ENCODE measurements at regions not wholly inside any gene's neighbourhood (a gene's known extent, or its start where the extent isn't known, plus 50 kb on each side); places are given as distances from the start of the nearest gene placed in this dataset.

GRCh38 chr1:4263699-4264098, 363.6 kb upstream of the C1orf174 start:
- in situ Hi-C loops (cut with MboI; ENCODE audit: low sequenced_read_pairs): no loop called here
- no peak for ATAC-seq (ENCODE audit: low read depth)
- H3K27ac ChIP-seq (ENCODE audit: insufficient read depth, low read length): no peak overlapping the region
- H2AK5ac ChIP-seq (ENCODE audit: low read depth, low read length): no peak overlapping the region
- H4K91ac ChIP-seq (ENCODE audit: insufficient read depth, low read depth, low read length): no peak overlapping the region
- H3K4me3 ChIP-seq (ENCODE audit: insufficient read depth, low read depth, low read length): no peak overlapping the region
- H3K18ac ChIP-seq (ENCODE audit: low read depth, low read length): no peak overlapping the region
- H3K4me1 ChIP-seq (ENCODE audit: control insufficient read depth, insufficient read depth, low read length): no peaks in the 10 kb centered on the region
- intact Hi-C loops (cut with micrococcal nuclease): no loop called here
- H3K4me2 ChIP-seq (ENCODE audit: low read depth, low read length): no peak overlapping the region
- no peaks in the 10 kb centered on the region for H4K20me1 ChIP-seq (ENCODE audit: insufficient read depth, low read length)
- no peak overlapping the region for H3K14ac ChIP-seq (replicated peaks; ENCODE audit: low read depth, low read length)
- H3K9me3 ChIP-seq (ENCODE audit: control insufficient read depth, insufficient read depth, low read length): peaks cover 27% of the 10 kb centered on the region
- no TSS peak for BruUV-seq (replicated peaks)
- no peak overlapping the region for H2AK9ac ChIP-seq (replicated peaks; ENCODE audit: low read depth, low read length, poor library complexity)
- H2BK15ac ChIP-seq (ENCODE audit: low read depth, low read length): no peak overlapping the region
- 0% methylated on average over 2 of the region's 2 CpGs; no CpG with 5 or more reads in 1 of the 2 experiments for WGBS, 2 experiments (ENCODE audit: extremely low coverage in 2 of 2, insufficient read length in 1 of 2)
- dilution Hi-C loops (cut with HindIII; ENCODE audit: low sequenced_read_pairs, unreplicated experiment): no loop called here
- no peak overlapping the region for H2BK120ac ChIP-seq (ENCODE audit: low read depth, low read length)
- H3K9ac ChIP-seq (ENCODE audit: low read depth, low read length): no peak overlapping the region
- CTCF ChIA-PET: no interaction called here
- no peak overlapping the region for H3K56ac ChIP-seq (ENCODE audit: extremely low read depth, insufficient read depth, low read length)
- DNase-seq: no peak
- no peak for TF ChIP-seq POLR2A (IDR thresholded peaks at IDR 0.05; ENCODE audit: low read depth, low read length)
- no peak for TF ChIP-seq CHD1 (IDR thresholded peaks at IDR 0.05; ENCODE audit: low read depth, low read length)
- no peak for TF ChIP-seq RFX5 (IDR thresholded peaks at IDR 0.05; ENCODE audit: low read depth, low read length)
- TF ChIP-seq ELK1 (IDR thresholded peaks at IDR 0.05; ENCODE audit: borderline replicate concordance, low read depth, low read length): no peak
- no peak for TF ChIP-seq USF2 (IDR thresholded peaks at IDR 0.05; ENCODE audit: low read depth, low read length)
- no peak for TF ChIP-seq RAD21 (IDR thresholded peaks at IDR 0.05; ENCODE audit: low read length)
- no peak for TF ChIP-seq BHLHE40 (IDR thresholded peaks at IDR 0.05; ENCODE audit: low read depth, low read length)
- no peak for TF ChIP-seq MAZ (IDR thresholded peaks at IDR 0.05; ENCODE audit: borderline replicate concordance, low read depth, low read length)
- TF ChIP-seq NFE2L2 (IDR thresholded peaks at IDR 0.05; ENCODE audit: low read depth, low read length): no peak
- TF ChIP-seq CEBPB (IDR thresholded peaks at IDR 0.05; ENCODE audit: low read depth, low read length): no peak
- no peak for TF ChIP-seq RCOR1 (IDR thresholded peaks at IDR 0.05; ENCODE audit: insufficient replicate concordance, low read length)
- no peak for TF ChIP-seq MXI1 (IDR thresholded peaks at IDR 0.05; ENCODE audit: borderline replicate concordance, low read depth, low read length)
- no peak for TF ChIP-seq CTCF (conservative IDR thresholded peaks at IDR 0.05; ENCODE audit: low read depth, low read length)
- TF ChIP-seq FOS (IDR thresholded peaks at IDR 0.05; ENCODE audit: low read depth, low read length): no peak
- TF ChIP-seq MAFK (IDR thresholded peaks at IDR 0.05; ENCODE audit: low read depth, low read length): no peak
- POLR2A ChIA-PET (ENCODE audit: unreplicated experiment): no interaction called here
- H3K4ac ChIP-seq (ENCODE audit: low read depth, low read length): no peak overlapping the region
- no peaks in the 10 kb centered on the region for H3K27me3 ChIP-seq (ENCODE audit: control insufficient read depth, insufficient read depth, low read length)
- H4K5ac ChIP-seq (ENCODE audit: low read depth, low read length): no peak overlapping the region
- H3K23ac ChIP-seq (ENCODE audit: low read depth, low read length): no peak overlapping the region
- no peak overlapping the region for H4K8ac ChIP-seq (ENCODE audit: low read depth in 2 of 2, low read length in 2 of 2)
- H3K36me3 ChIP-seq (ENCODE audit: control insufficient read depth, insufficient read depth, low read length): no peaks in the 10 kb centered on the region
- H2BK5ac ChIP-seq (ENCODE audit: low read depth, low read length, poor library complexity, severe bottlenecking): no peak overlapping the region
- no peaks in the 10 kb centered on the region for H3K79me1 ChIP-seq (ENCODE audit: low read depth in 1 of 2, low read length in 2 of 2)
- no peaks in the 10 kb centered on the region for H3K9me1 ChIP-seq (ENCODE audit: insufficient read depth, low read length)
- H2BK20ac ChIP-seq (ENCODE audit: low read depth, low read length): no peak overlapping the region
- no peak overlapping the region for H2AFZ ChIP-seq (replicated peaks; ENCODE audit: low read length, poor library complexity)
